ENCODE measurements at regions not wholly inside any gene's neighbourhood (a gene's known extent, or its start where the extent isn't known, plus 50 kb on each side); places are given as distances from the start of the nearest gene placed in this dataset.
A peak's percentile ranks its signal among the peaks of the same experiment; 100 is the strongest.

GRCh38 chr21:36260030-36260787, 59.8 kb upstream of the MORC3 start:
- ChIA-PET CTCF (interaction anchor here (0.6 kb wide), 1 partner anchor 50 kb away, joined by 3 read pairs; no protein-coding TSS in a partner anchor), POLR2A (no interaction called here)

GRCh38 chr21:36260802-36261201, 59.2 kb upstream of the MORC3 start:
- in situ Hi-C loops (cut with HindIII; ENCODE audit: low pct_unique_long_range_greater_than_20kb, low sequenced_read_pairs) = no loop called here
- POLR2A ChIA-PET = interaction anchor here (0.6 kb wide), 1 partner anchor 85 kb away, joined by 6 read pairs; no protein-coding TSS in a partner anchor
- intact Hi-C loops (cut with micrococcal nuclease; ENCODE audit: unreplicated experiment) = no loop called here

More at GRCh38 chr21:36260030-36260787, 59.8 kb upstream of the MORC3 start:
- peak overlapping the region; percentile 78 for H3K27ac ChIP-seq (ENCODE audit: low read length)
- BruUV-seq (replicated peaks) = no TSS peak
- ATAC-seq (peak; percentile 90), DNase-seq (ENCODE audit: low read depth, low spot score) (peak; percentile 38)
- no peaks in the 10 kb centered on the region for H3K9me3 ChIP-seq (ENCODE audit: control insufficient read depth, insufficient read depth, low read depth, low read length)
- peaks cover 4% of the 10 kb centered on the region; the same call in 1 of the 2 replicates for H3K4me1 ChIP-seq (ENCODE audit: control insufficient read depth, insufficient read depth, low read length)
- peak overlapping the region; percentile 36 to 47 for H3K4me3 ChIP-seq (ENCODE audit: low read depth in 2 of 2, low read length in 2 of 2)
- H3K36me3 ChIP-seq (ENCODE audit: control insufficient read depth, insufficient read depth, low read length) = no peaks in the 10 kb centered on the region
- TF ChIP-seq, protein P1, sequence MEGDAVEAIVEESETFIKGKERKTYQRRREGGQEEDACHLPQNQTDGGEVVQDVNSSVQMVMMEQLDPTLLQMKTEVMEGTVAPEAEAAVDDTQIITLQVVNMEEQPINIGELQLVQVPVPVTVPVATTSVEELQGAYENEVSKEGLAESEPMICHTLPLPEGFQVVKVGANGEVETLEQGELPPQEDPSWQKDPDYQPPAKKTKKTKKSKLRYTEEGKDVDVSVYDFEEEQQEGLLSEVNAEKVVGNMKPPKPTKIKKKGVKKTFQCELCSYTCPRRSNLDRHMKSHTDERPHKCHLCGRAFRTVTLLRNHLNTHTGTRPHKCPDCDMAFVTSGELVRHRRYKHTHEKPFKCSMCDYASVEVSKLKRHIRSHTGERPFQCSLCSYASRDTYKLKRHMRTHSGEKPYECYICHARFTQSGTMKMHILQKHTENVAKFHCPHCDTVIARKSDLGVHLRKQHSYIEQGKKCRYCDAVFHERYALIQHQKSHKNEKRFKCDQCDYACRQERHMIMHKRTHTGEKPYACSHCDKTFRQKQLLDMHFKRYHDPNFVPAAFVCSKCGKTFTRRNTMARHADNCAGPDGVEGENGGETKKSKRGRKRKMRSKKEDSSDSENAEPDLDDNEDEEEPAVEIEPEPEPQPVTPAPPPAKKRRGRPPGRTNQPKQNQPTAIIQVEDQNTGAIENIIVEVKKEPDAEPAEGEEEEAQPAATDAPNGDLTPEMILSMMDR (IDR thresholded peaks at IDR 0.05) = peak; percentile 70
- TF ChIP-seq SIN3A (IDR thresholded peaks at IDR 0.05; ENCODE audit: borderline replicate concordance, insufficient read depth, low read depth, low read length) = no peak
- intact Hi-C loops (cut with micrococcal nuclease; ENCODE audit: unreplicated experiment) (no loop called here), in situ Hi-C loops (cut with HindIII; ENCODE audit: low pct_unique_long_range_greater_than_20kb, low sequenced_read_pairs) (no loop called here)
- no peaks in the 10 kb centered on the region for H3K27me3 ChIP-seq (ENCODE audit: control insufficient read depth, insufficient read depth, low read length)

More at GRCh38 chr21:36260802-36261201, 59.2 kb upstream of the MORC3 start:
- no peak for TF ChIP-seq TCF7L2 (IDR thresholded peaks at IDR 0.05; ENCODE audit: low read depth, low read length)
- TF ChIP-seq POLR2AphosphoS5 (IDR thresholded peaks at IDR 0.05; ENCODE audit: low read depth, low read length) = no peak
- TF ChIP-seq REST (IDR thresholded peaks at IDR 0.05; ENCODE audit: insufficient read depth in 1 of 2, low read depth in 2 of 2, low read length in 1 of 2) = no peak
- no peak for TF ChIP-seq SIN3A (IDR thresholded peaks at IDR 0.05; ENCODE audit: borderline replicate concordance, insufficient read depth, low read depth, low read length)
- TF ChIP-seq, protein P1 (IDR thresholded peaks at IDR 0.05) = no peak
- H3K9me3 ChIP-seq (ENCODE audit: control insufficient read depth, insufficient read depth, low read depth, low read length) = no peaks in the 10 kb centered on the region
- BruUV-seq (replicated peaks) = no TSS peak
- H3K4me3 ChIP-seq (ENCODE audit: low read depth in 2 of 2, low read length in 2 of 2) = peak overlapping the region in 1 of 2 experiments; percentile 36; a peak in 2 of 4 replicates
- CTCF ChIA-PET = no interaction called here
- DNase-seq (ENCODE audit: low read depth, low spot score) (no peak), ATAC-seq (no peak)
- peaks cover 4% of the 10 kb centered on the region; the same call in 1 of the 2 replicates for H3K4me1 ChIP-seq (ENCODE audit: control insufficient read depth, insufficient read depth, low read length)
- no peaks in the 10 kb centered on the region for H3K27me3 ChIP-seq (ENCODE audit: control insufficient read depth, insufficient read depth, low read length)
- no peaks in the 10 kb centered on the region for H3K36me3 ChIP-seq (ENCODE audit: control insufficient read depth, insufficient read depth, low read length)
- H3K27ac ChIP-seq (ENCODE audit: low read length) = peak overlapping the region; percentile 78; the same call in 1 of the 2 replicates
